ENCODE measurements at regions not wholly inside any gene's neighbourhood (a gene's known extent, or its start where the extent isn't known, plus 50 kb on each side); places are given as distances from the start of the nearest gene placed in this dataset.

DNA sequence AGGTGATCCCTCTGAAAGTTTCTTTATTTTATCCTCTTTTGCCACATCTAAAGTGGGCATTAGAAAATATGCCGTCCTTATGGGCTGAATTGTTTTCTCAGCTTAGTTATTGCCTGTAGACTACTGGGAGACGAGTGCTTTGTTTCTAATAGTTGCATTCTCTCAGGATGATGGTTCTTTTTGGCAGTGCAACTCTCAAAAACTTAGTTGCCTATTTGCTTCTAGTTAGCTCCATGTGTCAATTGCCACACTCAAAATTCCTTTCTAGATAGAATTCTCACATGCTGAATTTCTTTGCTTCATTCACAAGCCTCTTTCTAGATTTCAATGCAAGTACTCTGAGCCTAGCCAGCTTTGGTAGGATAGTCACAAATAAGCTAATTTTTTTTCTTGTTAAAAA, 155.5 kb downstream of the FGF10 start:
- intact Hi-C loops (cut with DNase I; ENCODE audit: low total_unique reads) = no loop called here

DNA sequence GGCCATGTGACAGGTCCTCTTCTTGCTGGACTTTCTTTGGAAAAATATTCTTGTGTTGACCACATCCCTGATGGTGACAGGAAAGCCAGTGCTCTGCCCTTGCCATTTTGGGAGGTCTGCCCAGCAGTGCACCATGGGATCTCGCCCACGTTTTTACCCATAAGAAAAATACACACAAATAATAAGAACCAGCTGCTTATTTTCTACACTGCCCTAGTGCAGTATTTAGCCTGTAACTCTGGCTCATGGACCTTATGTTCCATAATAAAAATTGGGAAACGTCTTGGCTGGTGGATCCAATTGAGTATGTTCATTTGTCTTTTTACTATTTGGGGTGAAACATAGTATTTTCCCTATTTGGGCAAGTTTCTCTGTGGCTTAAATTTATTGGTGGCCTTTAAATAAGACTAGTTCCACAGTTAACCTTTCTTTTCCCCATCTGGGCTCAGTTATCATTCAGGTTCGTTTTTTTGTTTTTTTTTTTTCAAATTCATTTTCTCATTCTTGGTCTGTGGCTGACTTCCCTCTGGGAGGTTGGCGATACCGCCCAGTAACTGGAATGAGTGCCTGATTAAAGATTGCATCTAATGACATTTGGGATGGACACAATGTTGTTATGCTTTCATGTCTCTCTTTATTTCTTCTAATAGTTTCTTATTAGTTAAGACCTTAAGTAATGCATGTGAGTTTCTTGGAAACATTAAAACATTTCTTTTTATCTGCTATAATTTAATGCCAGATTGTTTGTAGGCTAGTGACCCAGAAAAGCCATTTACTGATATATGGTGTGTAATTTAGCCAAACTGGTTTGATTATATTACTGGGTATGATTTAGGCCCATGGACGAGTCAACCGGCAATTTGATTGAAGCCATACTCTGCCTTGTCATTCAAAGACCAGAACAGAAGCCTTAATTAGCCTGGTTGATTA, 163.7 kb downstream of the FGF10 start:
- intact Hi-C loops (cut with DNase I; ENCODE audit: low total_unique reads) = no loop called here
- DNase-seq = no peak
- no peak overlapping the region for H3K27ac ChIP-seq
- H3K9me3 ChIP-seq = no peaks in the 10 kb centered on the region
- WGBS, 2 donors = 72 to 75% methylated on average over 8 of the region's 8 CpGs
- no peak overlapping the region for H3K4me3 ChIP-seq
- no peaks in the 10 kb centered on the region for H3K4me1 ChIP-seq
- H3K36me3 ChIP-seq (ENCODE audit: low read depth, missing control alignments) = no peaks in the 10 kb centered on the region
- TF ChIP-seq POLR2A (IDR thresholded peaks at IDR 0.05) (no peak), CTCF (IDR thresholded peaks at IDR 0.05) (no peak)
- no peaks in the 10 kb centered on the region for H3K27me3 ChIP-seq

More for the DNA sequence above, 155.5 kb downstream of the FGF10 start:
- no peak for DNase-seq
- 80 to 87% methylated on average over 2 of the region's 2 CpGs for WGBS, 2 donors
- Histone ChIP-seq H3K27ac (no peak overlapping the region), H3K36me3 (ENCODE audit: low read depth, missing control alignments) (no peaks in the 10 kb centered on the region), H3K4me1 (no peaks in the 10 kb centered on the region), H3K4me3 (no peak overlapping the region), H3K9me3 (no peaks in the 10 kb centered on the region), H3K27me3 (no peaks in the 10 kb centered on the region)
- no peak for TF ChIP-seq CTCF (IDR thresholded peaks at IDR 0.05)
- TF ChIP-seq POLR2A (IDR thresholded peaks at IDR 0.05) = no peak

GRCh38 chr5:44199408-44199807, 189.8 kb downstream of the FGF10 start:
- no peak for DNase-seq
- no peaks in the 10 kb centered on the region for H3K36me3 ChIP-seq (ENCODE audit: low read depth, missing control alignments)
- no peak overlapping the region for H3K4me3 ChIP-seq
- H3K9me3 ChIP-seq = no peaks in the 10 kb centered on the region
- no peak for TF ChIP-seq CTCF (IDR thresholded peaks at IDR 0.05)
- TF ChIP-seq POLR2A (IDR thresholded peaks at IDR 0.05) = no peak
- H3K4me1 ChIP-seq = no peaks in the 10 kb centered on the region
- H3K27ac ChIP-seq = no peak overlapping the region
- intact Hi-C loops (cut with DNase I; ENCODE audit: low total_unique reads) = no loop called here
- H3K27me3 ChIP-seq = no peaks in the 10 kb centered on the region
- WGBS, 2 donors = 68 to 92% methylated on average over 1 of the region's 1 CpG

- WGBS, 2 donors = 73 to 82% methylated on average over 2 of the region's 2 CpGs
These were observed 200.0 kb downstream of the FGF10 start for GRCh38 chr5:44189255-44189654.

More at GRCh38 chr5:44189255-44189654, 200.0 kb downstream of the FGF10 start:
- DNase-seq = no peak
- H3K36me3 ChIP-seq (ENCODE audit: low read depth, missing control alignments) = no peaks in the 10 kb centered on the region
- no peaks in the 10 kb centered on the region for H3K9me3 ChIP-seq
- intact Hi-C loops (cut with DNase I; ENCODE audit: low total_unique reads) = no loop called here
- H3K27me3 ChIP-seq = no peaks in the 10 kb centered on the region
- H3K27ac ChIP-seq = no peak overlapping the region
- TF ChIP-seq POLR2A (IDR thresholded peaks at IDR 0.05) (no peak), CTCF (IDR thresholded peaks at IDR 0.05) (no peak)
- H3K4me3 ChIP-seq = no peak overlapping the region
- no peaks in the 10 kb centered on the region for H3K4me1 ChIP-seq

Data from testis (tissue), 2 donors.